K562 (cell line): ENCODE measurements at regions not wholly inside any gene's neighbourhood (a gene's known extent, or its start where the extent isn't known, plus 50 kb on each side); places are given as distances from the start of the nearest gene placed in this dataset.

Experiments
- ARID2 ChIP-seq: fragments of 450-650 bp; IDR thresholded peaks from 2 replicates; pipeline ENCODE4 v1.6.1; 2017; ENCODE audit warnings: antibody characterized with exemption, mild to moderate bottlenecking
- BHLHE40 ChIP-seq: IDR thresholded peaks from 2 replicates; pipeline ENCODE4 v1.6.1; 2011; ENCODE audit warnings: low read length, improper control_type of control experiment
- BRCA1 ChIP-seq, 2 experiments: fragments of 450-650 bp in 1 of 2; sonication (generic) in 1 of 2; formaldehyde crosslinking in 1 of 2; IDR thresholded peaks; 2 replicates each; pipeline versions ENCODE4 v1.5.0 to v1.6.1; 2017 to 2020; ENCODE audit warnings: mild to moderate bottlenecking in 1 of 2, missing genetic modification reagents in 1 of 2
- ELF1 ChIP-seq: fragments of 200-800 bp; sonication (Bioruptor generic); IDR thresholded peaks from 2 replicates; pipeline ENCODE4 v1.6.1; 2016; ENCODE audit warnings: missing genetic modification characterization, missing compliant biosample characterization
- ELF4 ChIP-seq: fragments of 450-650 bp; formaldehyde crosslinking; IDR thresholded peaks from 2 replicates; pipeline ENCODE4 v1.4.0; 2022; ENCODE audit warnings: missing genetic modification characterization
- IFI16 ChIP-seq: fragments of 250-450 bp; sonication (Bioruptor Pico); IDR thresholded peaks from 2 replicates; pipeline ENCODE4 v2.1.2; 2022; ENCODE audit warnings: mild to moderate bottlenecking, inconsistent platforms
- JUNB ChIP-seq: fragments of 450-650 bp; formaldehyde crosslinking; conservative IDR thresholded peaks from 2 replicates; pipeline ENCODE4 v1.4.0; 2020; ENCODE audit warnings: mild to moderate bottlenecking
- KLF16 ChIP-seq: IDR thresholded peaks from 2 replicates; pipeline ENCODE4 v1.6.1; 2016; ENCODE audit warnings: antibody characterized with exemption
- OTX1 ChIP-seq: fragments of 450-650 bp; formaldehyde crosslinking; IDR thresholded peaks from 2 replicates; pipeline ENCODE4 v1.4.0; 2022; ENCODE audit warnings: mild to moderate bottlenecking
- POLR2A ChIP-seq: fragments of 450-650 bp; conservative IDR thresholded peaks from 2 replicates; pipeline ENCODE4 v1.6.1; 2016
- PRMT5 ChIP-seq: sonication (generic); formaldehyde crosslinking; IDR thresholded peaks from 2 replicates; pipeline ENCODE4 v1.5.0; 2020; ENCODE audit warnings: missing genetic modification reagents
- SMARCA5 ChIP-seq: fragments of 450-650 bp; IDR thresholded peaks from 2 replicates; pipeline ENCODE4 v1.6.1; 2016
- SNRNP70 ChIP-seq: fragments of 200-400 bp; formaldehyde crosslinking; optimal IDR thresholded peaks from 2 replicates; pipeline ENCODE3; 2017; ENCODE audit warnings: low read depth, low read length
- TAF1 ChIP-seq: IDR thresholded peaks from 2 replicates; pipeline ENCODE4 v1.6.1; 2011; ENCODE audit warnings: mild to moderate bottlenecking, low read length, moderate library complexity; ENCODE audit not compliant: insufficient read depth, control insufficient read depth, severe bottlenecking; ENCODE audit errors: extremely low read depth
- TBP ChIP-seq: optimal IDR thresholded peaks from 2 replicates; pipeline ENCODE3; 2011; ENCODE audit warnings: low read depth, low read length, improper control_type of control experiment
- TCF7 ChIP-seq: sonication (generic); IDR thresholded peaks from 2 replicates; pipeline ENCODE4 v1.6.1; 2016; ENCODE audit warnings: antibody characterized with exemption, borderline replicate concordance
- TFAM ChIP-seq: fragments of 250-450 bp; sonication (Bioruptor Pico); conservative IDR thresholded peaks from 2 replicates; pipeline ENCODE4 v1.5.0; 2021; ENCODE audit warnings: mild to moderate bottlenecking, moderate library complexity
- TRIM28 ChIP-seq: fragments of 450-650 bp; IDR thresholded peaks from 2 replicates; pipeline ENCODE4 v1.6.1; 2017
- YY1 ChIP-seq, 3 experiments: IDR thresholded peaks; 2 replicates each; pipeline ENCODE4 v1.6.1; 2011; ENCODE audit warnings: low read length in 2 of 3, mild to moderate bottlenecking in 2 of 3, moderate library complexity in 2 of 3, borderline replicate concordance in 1 of 3, control low read depth in 1 of 3, low read depth in 1 of 3; ENCODE audit not compliant: insufficient read depth in 3 of 3, insufficient replicate concordance in 2 of 3, control insufficient read depth in 1 of 3, insufficient read length in 1 of 3; ENCODE audit errors: extremely low read depth in 1 of 3
- ZKSCAN1 ChIP-seq: fragments of 150-350 bp; IDR thresholded peaks from 2 replicates; pipeline ENCODE4 v1.6.1; 2016; ENCODE audit warnings: low read depth, low read length
- ZNF143 ChIP-seq: sonication (generic); formaldehyde crosslinking; IDR thresholded peaks from 2 replicates; pipeline ENCODE4 v1.9.0; 2022; ENCODE audit warnings: mild to moderate bottlenecking, missing genetic modification reagents
- ZNF174 ChIP-seq: fragments of 250-450 bp; sonication (Bioruptor Pico); IDR thresholded peaks from 2 replicates; pipeline ENCODE4 v1.4.0; 2020; ENCODE audit warnings: mild to moderate bottlenecking
- ZNF444 ChIP-seq: fragments of 250-450 bp; sonication (Bioruptor Pico); IDR thresholded peaks from 2 replicates; pipeline ENCODE4 v1.4.0; 2020; ENCODE audit warnings: mild to moderate bottlenecking, moderate library complexity
- ZNF561 ChIP-seq: fragments of 450-650 bp; formaldehyde crosslinking; conservative IDR thresholded peaks from 2 replicates; pipeline ENCODE4 v1.4.0; 2020; ENCODE audit warnings: mild to moderate bottlenecking, moderate library complexity
- ZNF830 ChIP-seq: fragments of 250-450 bp; sonication (Bioruptor Pico); IDR thresholded peaks from 2 replicates; pipeline ENCODE4 v1.5.0; 2021; ENCODE audit warnings: mild to moderate bottlenecking
- TF ChIP-seq, protein P1 (sequence below): fragments of 250-450 bp; sonication (Bioruptor Pico); IDR thresholded peaks from 2 replicates; pipeline ENCODE4 v1.9.0; 2021; ENCODE audit warnings: mild to moderate bottlenecking, inconsistent platforms
- TF ChIP-seq, protein P2 (sequence below): fragments of 450-650 bp; IDR thresholded peaks from one replicate; pipeline ENCODE4 v1.6.1; 2018; ENCODE audit warnings: mild to moderate bottlenecking, moderate library complexity; ENCODE audit not compliant: partially characterized antibody
- TF ChIP-seq, protein P3 (sequence below), 2 experiments: fragments of 450-650 bp; IDR thresholded peaks; 2 replicates each; pipeline ENCODE4 v1.6.1; 2016

DNA sequence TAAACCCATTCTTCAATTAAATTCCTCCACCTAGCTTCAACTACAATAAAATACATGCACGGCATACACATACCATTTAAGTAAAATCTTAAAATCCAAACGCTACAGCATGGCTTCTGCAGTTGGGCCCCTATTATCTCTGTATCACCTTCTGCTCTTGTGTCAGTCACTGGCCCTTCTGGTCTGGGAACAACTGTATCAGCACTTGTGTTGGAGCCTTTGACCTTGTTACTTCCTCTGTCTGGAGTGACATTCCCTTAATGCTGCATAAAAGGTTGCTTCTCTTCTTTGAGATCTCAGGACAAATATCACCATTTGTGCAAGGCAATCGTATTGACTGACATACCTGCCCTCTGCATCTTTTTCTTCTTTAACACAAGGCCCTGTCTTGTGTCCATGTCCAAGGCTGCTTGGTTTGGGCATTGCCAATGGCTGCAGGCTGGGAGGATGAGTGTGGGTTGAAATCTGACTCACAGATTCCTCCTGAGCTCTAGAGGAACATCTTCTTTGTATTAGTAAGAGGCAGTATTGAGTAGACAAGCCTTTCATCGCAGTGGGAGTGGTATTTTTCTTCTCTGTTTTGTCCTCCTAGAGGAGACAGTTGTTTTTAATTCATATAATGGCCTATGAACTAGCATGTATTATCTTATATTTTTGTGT is 267.8 kb upstream of the TRIB2 start (continued):
- TF ChIP-seq TCF7 (no peak), ZKSCAN1 (no peak), ELF4 (CRISPR knock-in tag) (no peak), TBP (no peak), TRIM28 (peak; percentile 46; the same call in 1 of the 2 replicates), SMARCA5 (no peak), TFAM (CRISPR knock-in tag) (no peak), IFI16 (CRISPR knock-in tag) (no peak), KLF16 (no peak), BHLHE40 (peak; percentile 44; the same call in 1 of the 2 replicates), POLR2A (no peak), ZNF143 (CRISPR knock-in tag) (no peak), ZNF561 (CRISPR knock-in tag) (no peak), JUNB (no peak), ARID2 (no peak), YY1 (IDR thresholded peaks at IDR 0.05; ENCODE audit: borderline replicate concordance in 1 of 3, control insufficient read depth in 1 of 3, extremely low read depth in 1 of 3, insufficient read depth in 3 of 3, insufficient read length in 1 of 3, insufficient replicate concordance in 2 of 3, low read depth in 1 of 3, low read length in 2 of 3) (no peak), ZNF444 (CRISPR knock-in tag) (no peak), TAF1 (no peak), ZNF174 (CRISPR knock-in tag) (no peak), ELF1 (tag) (no peak), PRMT5 (CRISPR knock-in tag) (no peak), ZNF830 (CRISPR knock-in tag) (no peak), BRCA1 (IDR thresholded peaks at IDR 0.05) (no peak), BRCA1 (CRISPR knock-in tag; IDR thresholded peaks at IDR 0.05) (no peak), SNRNP70 (no peak), OTX1 (CRISPR knock-in tag) (no peak)
- TF ChIP-seq, protein P1, sequence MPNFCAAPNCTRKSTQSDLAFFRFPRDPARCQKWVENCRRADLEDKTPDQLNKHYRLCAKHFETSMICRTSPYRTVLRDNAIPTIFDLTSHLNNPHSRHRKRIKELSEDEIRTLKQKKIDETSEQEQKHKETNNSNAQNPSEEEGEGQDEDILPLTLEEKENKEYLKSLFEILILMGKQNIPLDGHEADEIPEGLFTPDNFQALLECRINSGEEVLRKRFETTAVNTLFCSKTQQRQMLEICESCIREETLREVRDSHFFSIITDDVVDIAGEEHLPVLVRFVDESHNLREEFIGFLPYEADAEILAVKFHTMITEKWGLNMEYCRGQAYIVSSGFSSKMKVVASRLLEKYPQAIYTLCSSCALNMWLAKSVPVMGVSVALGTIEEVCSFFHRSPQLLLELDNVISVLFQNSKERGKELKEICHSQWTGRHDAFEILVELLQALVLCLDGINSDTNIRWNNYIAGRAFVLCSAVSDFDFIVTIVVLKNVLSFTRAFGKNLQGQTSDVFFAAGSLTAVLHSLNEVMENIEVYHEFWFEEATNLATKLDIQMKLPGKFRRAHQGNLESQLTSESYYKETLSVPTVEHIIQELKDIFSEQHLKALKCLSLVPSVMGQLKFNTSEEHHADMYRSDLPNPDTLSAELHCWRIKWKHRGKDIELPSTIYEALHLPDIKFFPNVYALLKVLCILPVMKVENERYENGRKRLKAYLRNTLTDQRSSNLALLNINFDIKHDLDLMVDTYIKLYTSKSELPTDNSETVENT (CRISPR knock-in tag): no peak
- TF ChIP-seq, protein P2, sequence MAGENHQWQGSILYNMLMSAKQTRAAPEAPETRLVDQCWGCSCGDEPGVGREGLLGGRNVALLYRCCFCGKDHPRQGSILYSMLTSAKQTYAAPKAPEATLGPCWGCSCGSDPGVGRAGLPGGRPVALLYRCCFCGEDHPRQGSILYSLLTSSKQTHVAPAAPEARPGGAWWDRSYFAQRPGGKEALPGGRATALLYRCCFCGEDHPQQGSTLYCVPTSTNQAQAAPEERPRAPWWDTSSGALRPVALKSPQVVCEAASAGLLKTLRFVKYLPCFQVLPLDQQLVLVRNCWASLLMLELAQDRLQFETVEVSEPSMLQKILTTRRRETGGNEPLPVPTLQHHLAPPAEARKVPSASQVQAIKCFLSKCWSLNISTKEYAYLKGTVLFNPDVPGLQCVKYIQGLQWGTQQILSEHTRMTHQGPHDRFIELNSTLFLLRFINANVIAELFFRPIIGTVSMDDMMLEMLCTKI: no peak
- TF ChIP-seq, protein P3, sequence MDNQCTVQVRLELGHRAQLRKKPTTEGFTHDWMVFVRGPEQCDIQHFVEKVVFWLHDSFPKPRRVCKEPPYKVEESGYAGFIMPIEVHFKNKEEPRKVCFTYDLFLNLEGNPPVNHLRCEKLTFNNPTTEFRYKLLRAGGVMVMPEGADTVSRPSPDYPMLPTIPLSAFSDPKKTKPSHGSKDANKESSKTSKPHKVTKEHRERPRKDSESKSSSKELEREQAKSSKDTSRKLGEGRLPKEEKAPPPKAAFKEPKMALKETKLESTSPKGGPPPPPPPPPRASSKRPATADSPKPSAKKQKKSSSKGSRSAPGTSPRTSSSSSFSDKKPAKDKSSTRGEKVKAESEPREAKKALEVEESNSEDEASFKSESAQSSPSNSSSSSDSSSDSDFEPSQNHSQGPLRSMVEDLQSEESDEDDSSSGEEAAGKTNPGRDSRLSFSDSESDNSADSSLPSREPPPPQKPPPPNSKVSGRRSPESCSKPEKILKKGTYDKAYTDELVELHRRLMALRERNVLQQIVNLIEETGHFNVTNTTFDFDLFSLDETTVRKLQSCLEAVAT (IDR thresholded peaks at IDR 0.05): no peak
